H1 (cell line): ENCODE measurements at regions not wholly inside any gene's neighbourhood (a gene's known extent, or its start where the extent isn't known, plus 50 kb on each side); places are given as distances from the start of the nearest gene placed in this dataset.

Experiments used
- CHD7 ChIP-seq: fragments of 300-600 bp; sonication (generic); IDR thresholded peaks from 2 replicates; pipeline ENCODE4 v1.7.1; 2012; ENCODE audit warnings: low read length, moderate library complexity, mild to moderate bottlenecking, inconsistent platforms; ENCODE audit not compliant: insufficient replicate concordance
- CTCF ChIP-seq, 3 experiments: IDR thresholded peaks; 1 replicate in 2 of 3; 2 replicates in 1 of 3; pipeline versions ENCODE4 v1.5.1 to v1.6.1; 2011; ENCODE audit warnings: low read length in 3 of 3, mild to moderate bottlenecking in 3 of 3, inconsistent platforms in 2 of 3, low read depth in 1 of 3, moderate library complexity in 1 of 3; ENCODE audit not compliant: insufficient read depth in 1 of 3; ENCODE audit errors: control extremely low read depth in 1 of 3
- GTF2F1 ChIP-seq: IDR thresholded peaks from 2 replicates; pipeline ENCODE4 v1.6.1; 2012; ENCODE audit warnings: low read depth, low read length, improper control_type of control experiment, borderline replicate concordance
- JUND ChIP-seq: IDR thresholded peaks from 2 replicates; pipeline ENCODE4 v1.6.1; 2011; ENCODE audit warnings: mild to moderate bottlenecking, improper control_type of control experiment, low read length
- KDM5A ChIP-seq: fragments of 200-600 bp; IDR thresholded peaks from 2 replicates; pipeline ENCODE4 v1.7.1; 2012; ENCODE audit warnings: mild to moderate bottlenecking, low read length, inconsistent platforms, mixed read lengths
- MAFK ChIP-seq: IDR thresholded peaks from 2 replicates; pipeline ENCODE4 v1.6.1; 2012; ENCODE audit warnings: low read depth, mild to moderate bottlenecking, improper control_type of control experiment, low read length
- SP1 ChIP-seq: IDR thresholded peaks from 2 replicates; pipeline ENCODE4 v1.6.1; 2011; ENCODE audit warnings: low read depth, low read length
- TBP ChIP-seq: IDR thresholded peaks from 2 replicates; pipeline ENCODE4 v1.6.1; 2011; ENCODE audit warnings: low read depth, low read length, improper control_type of control experiment

- no peak for TF ChIP-seq CHD7
- TF ChIP-seq SP1, result no peak
- no peak for TF ChIP-seq CTCF (IDR thresholded peaks at IDR 0.05; ENCODE audit: control extremely low read depth in 1 of 3, insufficient read depth in 1 of 3, low read depth in 1 of 3, low read length in 3 of 3)
- TF ChIP-seq MAFK, result no peak; the same call in 1 of the 2 replicates
- TF ChIP-seq TBP, result no peak
- no peak for TF ChIP-seq KDM5A
- TF ChIP-seq GTF2F1, result no peak
- no peak for TF ChIP-seq JUND
These were observed 157.5 kb downstream of the FSIP2 start (continued) for GRCh38 chr2:185895828-185896693.
